ENCODE measurements at regions not wholly inside any gene's neighbourhood (a gene's known extent, or its start where the extent isn't known, plus 50 kb on each side); places are given as distances from the start of the nearest gene placed in this dataset.

- intact Hi-C loops (cut with DNase I): no loop called here
- Histone ChIP-seq H3K27me3 (no peaks in the 10 kb centered on the region), H3K4me1 (peaks cover 20 to 58% of the 10 kb centered on the region in 2 donors), H3K9me3 (no peaks in the 10 kb centered on the region), H3K36me3 (no peaks in the 10 kb centered on the region), H3K4me3 (no peak overlapping the region), H3K27ac (no peak overlapping the region)
- ATAC-seq (no peak), DNase-seq (no peak)
- no peak for TF ChIP-seq CTCF (IDR thresholded peaks at IDR 0.05)
These were observed 65.6 kb downstream of the ZFP36L2 start for GRCh38 chr2:43160778-43161177.

GRCh38 chr2:43159797-43160196 lies 66.6 kb downstream of the ZFP36L2 start:
- Histone ChIP-seq H3K36me3 (no peaks in the 10 kb centered on the region), H3K4me3 (no peak overlapping the region), H3K27ac (peak overlapping the region; percentile 79 to 90), H3K9me3 (no peaks in the 10 kb centered on the region), H3K27me3 (no peaks in the 10 kb centered on the region), H3K4me1 (peaks cover 20 to 56% of the 10 kb centered on the region in 2 donors)
- no peak for DNase-seq
- ATAC-seq: no peak
- TF ChIP-seq CTCF (IDR thresholded peaks at IDR 0.05): no peak
- intact Hi-C loops (cut with DNase I): no loop called here

DNA sequence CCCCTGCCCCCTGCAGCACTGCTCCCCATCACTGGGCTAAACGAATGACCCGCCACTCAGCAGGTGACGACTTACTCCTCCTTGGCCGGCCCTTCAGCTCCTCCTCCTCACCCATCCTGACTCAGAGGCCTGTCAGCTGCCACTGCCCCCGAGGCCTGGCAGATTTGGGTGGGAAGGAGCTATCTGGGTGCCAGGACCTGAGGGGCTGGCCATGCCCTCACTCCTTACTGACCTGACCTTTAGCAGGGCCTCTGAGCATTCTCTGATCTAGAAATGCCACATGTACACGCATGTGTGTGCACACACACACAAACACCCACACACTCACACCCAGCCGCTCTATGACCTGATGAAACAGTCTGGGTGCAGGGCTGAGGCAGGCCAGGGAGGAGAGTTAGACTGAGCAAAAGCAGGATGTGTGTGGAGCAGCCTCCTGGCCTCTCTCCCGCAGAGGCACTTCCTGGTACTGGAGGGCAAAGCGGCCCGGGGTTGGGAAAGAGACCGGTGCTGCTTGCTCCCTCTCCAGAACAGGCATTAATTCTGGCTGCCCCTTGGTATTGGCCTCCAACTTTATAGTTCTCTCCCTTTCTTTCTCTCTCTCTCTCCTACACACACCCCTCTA lies 68.0 kb downstream of the ZFP36L2 start:
- DNase-seq (peak in 3 of 4 donors; percentile 62 to 90 (median 87)), ATAC-seq (peak; percentile 80)
- peak overlapping the region; percentile 79 to 90 for H3K27ac ChIP-seq

DNA sequence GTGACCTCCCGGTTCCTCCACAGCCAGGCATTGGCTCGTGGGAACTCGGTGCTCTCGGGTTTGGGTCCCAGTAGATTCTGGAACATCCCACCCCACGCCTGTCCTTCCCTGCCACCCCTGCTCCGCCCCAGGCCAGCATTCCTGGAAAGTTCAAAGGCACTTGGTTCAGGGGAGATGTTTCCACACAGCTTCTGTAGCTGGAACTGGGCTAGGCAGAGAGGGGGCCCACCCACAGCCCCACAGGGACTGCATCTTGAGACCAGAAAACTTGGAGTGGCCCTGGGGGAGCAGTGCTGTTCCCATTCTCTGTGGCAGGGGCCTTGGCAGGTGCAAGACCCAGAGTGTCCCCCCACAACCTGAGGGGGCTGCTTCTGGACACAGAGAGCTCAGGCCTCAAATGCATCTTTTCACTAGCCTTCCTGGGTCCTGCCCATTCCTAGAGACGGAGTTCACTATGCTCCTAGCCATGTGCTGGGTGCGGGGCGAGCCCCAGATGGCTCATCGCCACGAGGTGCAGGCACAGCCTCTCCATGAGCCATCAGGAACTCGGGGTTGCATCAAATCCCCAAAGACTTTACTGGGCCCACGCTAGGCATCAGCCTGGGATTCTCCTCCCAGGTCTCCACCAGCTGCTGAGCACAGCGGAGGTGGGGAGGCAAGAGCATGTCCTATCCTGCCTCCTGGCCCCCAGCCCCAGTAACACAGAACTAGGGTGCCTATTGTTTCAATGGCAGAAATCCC lies 68.7 kb downstream of the ZFP36L2 start:
- DNase-seq (peak in 1 of 4 donors; percentile 76), ATAC-seq (no peak)
- no peaks in the 10 kb centered on the region for H3K27me3 ChIP-seq
- H3K9me3 ChIP-seq: no peaks in the 10 kb centered on the region
- no peaks in the 10 kb centered on the region for H3K36me3 ChIP-seq
- no peak overlapping the region for H3K4me3 ChIP-seq
- intact Hi-C loops (cut with DNase I): no loop called here
- no peak for TF ChIP-seq CTCF (IDR thresholded peaks at IDR 0.05)
- H3K27ac ChIP-seq: peak overlapping the region; percentile 79 to 90
- H3K4me1 ChIP-seq: peaks cover 20 to 52% of the 10 kb centered on the region in 2 donors

More for the DNA sequence above, 68.0 kb downstream of the ZFP36L2 start:
- TF ChIP-seq CTCF (IDR thresholded peaks at IDR 0.05): no peak
- Histone ChIP-seq H3K4me1 (peaks cover 20 to 45% of the 10 kb centered on the region in 2 donors), H3K9me3 (no peaks in the 10 kb centered on the region), H3K27me3 (no peaks in the 10 kb centered on the region), H3K36me3 (no peaks in the 10 kb centered on the region), H3K4me3 (no peak overlapping the region)
- intact Hi-C loops (cut with DNase I): no loop called here

DNA sequence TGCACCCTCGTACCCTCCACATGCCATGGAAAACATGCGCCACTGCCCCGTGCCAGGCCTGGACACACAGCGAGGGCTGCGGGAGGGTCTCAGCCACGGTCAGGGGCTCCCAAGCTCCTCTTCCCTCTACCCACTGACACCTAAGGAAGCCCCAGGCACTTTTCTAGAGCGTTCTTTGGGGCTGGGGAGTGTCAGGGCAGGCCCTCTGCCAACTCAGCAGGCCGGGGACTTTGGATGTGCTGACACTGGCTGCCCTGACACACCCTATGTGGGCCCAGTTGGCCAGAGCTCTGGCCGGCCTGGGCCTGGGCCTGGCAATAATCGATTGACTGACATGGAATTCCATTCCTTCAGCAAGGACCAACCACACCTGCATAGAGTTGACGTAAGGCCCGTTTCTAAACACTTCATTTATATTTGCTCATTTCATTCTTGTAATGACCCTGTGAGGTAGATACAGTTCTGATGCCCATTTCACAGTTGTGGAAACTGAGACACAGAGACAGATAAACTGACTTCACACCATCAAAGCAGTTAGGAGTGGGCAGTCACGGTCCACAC lies 70.5 kb downstream of the ZFP36L2 start:
- DNase-seq: peak in 1 of 4 donors; percentile 48
- ATAC-seq: no peak
- Histone ChIP-seq H3K4me3 (no peak overlapping the region), H3K4me1 (peaks cover 20 to 56% of the 10 kb centered on the region in 2 donors), H3K36me3 (no peaks in the 10 kb centered on the region), H3K27me3 (no peaks in the 10 kb centered on the region), H3K9me3 (no peaks in the 10 kb centered on the region), H3K27ac (no peak overlapping the region)
- TF ChIP-seq CTCF (IDR thresholded peaks at IDR 0.05): no peak
- intact Hi-C loops (cut with DNase I): no loop called here
